ENCODE measurements at regions not wholly inside any gene's neighbourhood (a gene's known extent, or its start where the extent isn't known, plus 50 kb on each side); places are given as distances from the start of the nearest gene placed in this dataset.

DNA sequence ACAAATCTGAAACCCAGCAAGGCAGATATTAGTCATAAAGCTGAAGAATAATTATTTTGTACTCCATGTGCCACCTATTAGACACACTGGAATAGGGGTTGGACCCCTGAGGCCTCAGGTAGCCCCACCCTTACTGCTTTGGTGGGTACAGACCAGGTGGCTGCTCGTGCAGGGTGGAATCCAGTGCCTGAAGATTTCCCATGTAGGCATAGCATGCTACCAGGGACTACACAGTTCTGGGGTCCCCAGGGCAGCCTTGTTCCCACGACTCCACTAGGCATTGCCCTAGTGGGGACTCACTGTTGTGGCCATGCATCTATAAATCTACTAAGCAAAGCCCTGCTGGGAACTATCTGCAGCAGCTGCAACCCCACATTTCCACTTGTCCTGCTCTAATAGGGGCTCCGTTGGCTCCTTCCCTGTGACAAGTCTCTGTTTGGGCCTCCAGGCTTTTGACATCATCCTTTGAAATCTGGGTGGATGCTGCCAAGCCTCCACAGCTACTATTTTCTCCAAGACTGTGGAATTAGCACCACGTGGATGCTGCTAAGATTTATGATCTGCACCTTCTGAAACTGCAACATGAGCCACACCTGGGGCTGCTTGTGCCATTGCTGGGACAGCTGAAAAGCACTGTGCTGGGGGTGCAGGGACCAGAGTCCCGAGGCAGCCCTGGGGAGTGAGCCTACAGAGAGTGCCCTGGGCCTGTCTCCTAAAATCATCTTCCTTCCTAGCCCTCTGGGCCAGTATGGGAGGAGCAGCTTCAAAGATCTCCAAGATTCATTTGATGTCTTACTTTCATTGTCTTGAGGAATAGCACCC lies 303.8 kb downstream of the FSIP2 start:
- Histone ChIP-seq H3K4me3 (ENCODE audit: low read depth in 1 of 3, low read length in 3 of 3) (no peak overlapping the region), H3K9ac (ENCODE audit: low read depth in 1 of 2, low read length in 2 of 2) (no peak overlapping the region), H3K27ac (ENCODE audit: low read depth in 1 of 2, low read length in 2 of 2) (no peak overlapping the region), H3K9me3 (ENCODE audit: control insufficient read depth in 4 of 4, low read length in 3 of 4) (no peaks in the 10 kb centered on the region), H3K36me3 (ENCODE audit: control insufficient read depth in 4 of 4, insufficient read depth in 3 of 4, low read depth in 1 of 4, low read length in 3 of 4) (no peaks in the 10 kb centered on the region), H3K27me3 (ENCODE audit: control insufficient read depth in 4 of 4, insufficient read depth in 4 of 4, low read length in 3 of 4) (no peaks in the 10 kb centered on the region), H3K4me1 (ENCODE audit: control insufficient read depth in 4 of 4, insufficient read depth in 4 of 4, low read length in 3 of 4) (no peaks in the 10 kb centered on the region)
- DNase-seq (ENCODE audit: low spot score), result no peak
- WGBS, result 88% methylated on average over 5 of the region's 5 CpGs
- TF ChIP-seq HNF4A (conservative IDR thresholded peaks at IDR 0.05) (no peak), EGR1 (IDR thresholded peaks at IDR 0.05; ENCODE audit: low read depth in 2 of 2) (no peak)

- no peak for TF ChIP-seq TAF1 (conservative IDR thresholded peaks at IDR 0.05)
- TF ChIP-seq, protein P1, sequence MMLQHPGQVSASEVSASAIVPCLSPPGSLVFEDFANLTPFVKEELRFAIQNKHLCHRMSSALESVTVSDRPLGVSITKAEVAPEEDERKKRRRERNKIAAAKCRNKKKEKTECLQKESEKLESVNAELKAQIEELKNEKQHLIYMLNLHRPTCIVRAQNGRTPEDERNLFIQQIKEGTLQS (IDR thresholded peaks at IDR 0.05), result no peak
- no peak for TF ChIP-seq JUND (IDR thresholded peaks at IDR 0.05)
- TF ChIP-seq HNF4A (conservative IDR thresholded peaks at IDR 0.05), result no peak
- TF ChIP-seq EGR1 (IDR thresholded peaks at IDR 0.05; ENCODE audit: low read depth in 2 of 2), result no peak
- no peak for TF ChIP-seq FOXA2 (IDR thresholded peaks at IDR 0.05)
- no peak for TF ChIP-seq HNF4G (IDR thresholded peaks at IDR 0.05)
Measured at GRCh38 chr2:186044761-186045160, 306.2 kb downstream of the FSIP2 start.

DNA sequence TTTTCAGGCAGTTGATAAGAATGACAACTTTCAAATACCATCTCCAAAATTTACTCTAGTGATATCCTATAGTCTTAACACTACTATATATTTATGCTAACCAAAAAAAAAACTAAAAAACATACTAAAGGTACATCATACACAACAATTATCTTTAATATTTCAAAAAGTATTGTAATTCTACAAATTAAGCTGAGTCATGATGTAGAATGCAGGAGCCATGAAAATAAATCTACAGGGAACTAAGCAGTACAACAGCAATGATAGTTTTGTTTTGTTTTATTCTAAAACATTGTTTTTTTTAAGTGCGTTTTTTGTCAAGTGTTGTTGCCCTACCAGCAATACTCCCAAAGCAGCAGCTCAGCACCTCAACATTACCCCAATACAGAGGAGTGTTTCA lies 314.3 kb downstream of the FSIP2 start:
- no peak overlapping the region for H3K9ac ChIP-seq (ENCODE audit: low read depth in 1 of 2, low read length in 2 of 2)

More at GRCh38 chr2:186044761-186045160, 306.2 kb downstream of the FSIP2 start:
- WGBS, result 93% methylated on average over 2 of the region's 2 CpGs
- no peaks in the 10 kb centered on the region for H3K4me1 ChIP-seq (ENCODE audit: control insufficient read depth in 4 of 4, insufficient read depth in 4 of 4, low read length in 3 of 4)
- no peak overlapping the region for H3K4me3 ChIP-seq (ENCODE audit: low read depth in 1 of 3, low read length in 3 of 3)
- no peaks in the 10 kb centered on the region for H3K27me3 ChIP-seq (ENCODE audit: control insufficient read depth in 4 of 4, insufficient read depth in 4 of 4, low read length in 3 of 4)
- DNase-seq (ENCODE audit: low spot score), result no peak
- no peaks in the 10 kb centered on the region for H3K9me3 ChIP-seq (ENCODE audit: control insufficient read depth in 4 of 4, low read length in 3 of 4)
- H3K27ac ChIP-seq (ENCODE audit: low read depth in 1 of 2, low read length in 2 of 2), result no peak overlapping the region
- no peak overlapping the region for H3K9ac ChIP-seq (ENCODE audit: low read depth in 1 of 2, low read length in 2 of 2)
- no peaks in the 10 kb centered on the region for H3K36me3 ChIP-seq (ENCODE audit: control insufficient read depth in 4 of 4, insufficient read depth in 3 of 4, low read depth in 1 of 4, low read length in 3 of 4)

DNA sequence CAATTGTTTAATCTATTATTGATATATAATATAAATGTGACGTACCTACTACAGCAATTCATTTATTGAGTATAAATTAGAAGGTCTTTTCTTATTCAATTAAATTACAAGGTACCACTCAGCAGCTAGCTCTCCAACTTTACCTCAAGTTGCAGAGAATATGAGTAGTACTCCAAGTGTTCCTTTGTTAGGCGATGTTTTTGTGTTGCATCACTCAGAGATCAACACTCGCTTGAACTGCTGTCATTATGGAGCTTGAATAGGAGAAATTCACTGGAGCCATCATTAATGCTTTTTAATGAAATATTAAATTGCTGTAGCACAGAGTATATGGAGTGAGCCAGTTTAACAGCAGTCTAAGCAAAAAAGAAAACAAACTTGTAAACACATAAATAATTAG lies 320.0 kb downstream of the FSIP2 start:
- H3K27ac ChIP-seq (ENCODE audit: low read depth in 1 of 2, low read length in 2 of 2), result no peak overlapping the region
- no peaks in the 10 kb centered on the region for H3K27me3 ChIP-seq (ENCODE audit: control insufficient read depth in 4 of 4, insufficient read depth in 4 of 4, low read length in 3 of 4)
- TF ChIP-seq RAD21 (IDR thresholded peaks at IDR 0.05) (no peak), YY1 (IDR thresholded peaks at IDR 0.05) (no peak), REST (IDR thresholded peaks at IDR 0.05) (no peak), JUND (IDR thresholded peaks at IDR 0.05) (no peak), GABPA (IDR thresholded peaks at IDR 0.05 in 1 of 2, conservative IDR thresholded peaks at IDR 0.05 in 1 of 2) (no peak), HNF4A (conservative IDR thresholded peaks at IDR 0.05) (no peak), RXRA (IDR thresholded peaks at IDR 0.05) (no peak), FOXA1 (IDR thresholded peaks at IDR 0.05) (no peak), HNF4G (IDR thresholded peaks at IDR 0.05) (no peak)
- H3K4me1 ChIP-seq (ENCODE audit: control insufficient read depth in 4 of 4, insufficient read depth in 4 of 4, low read length in 3 of 4), result peaks cover 0 to 10% (median 1%) of the 10 kb centered on the region in 4 donors
- WGBS, result 81% methylated on average over 3 of the region's 3 CpGs
- no peaks in the 10 kb centered on the region for H3K36me3 ChIP-seq (ENCODE audit: control insufficient read depth in 4 of 4, insufficient read depth in 3 of 4, low read depth in 1 of 4, low read length in 3 of 4)
- DNase-seq (ENCODE audit: low spot score), result no peak
- H3K4me3 ChIP-seq (ENCODE audit: low read depth in 1 of 3, low read length in 3 of 3), result no peak overlapping the region
- no peaks in the 10 kb centered on the region for H3K9me3 ChIP-seq (ENCODE audit: control insufficient read depth in 4 of 4, low read length in 3 of 4)
- no peak overlapping the region for H3K9ac ChIP-seq (ENCODE audit: low read depth in 1 of 2, low read length in 2 of 2)

More for the DNA sequence above, 314.3 kb downstream of the FSIP2 start:
- 100% methylated on average over 1 of the region's 1 CpG for WGBS
- Histone ChIP-seq H3K36me3 (ENCODE audit: control insufficient read depth in 4 of 4, insufficient read depth in 3 of 4, low read depth in 1 of 4, low read length in 3 of 4) (no peaks in the 10 kb centered on the region), H3K27ac (ENCODE audit: low read depth in 1 of 2, low read length in 2 of 2) (no peak overlapping the region), H3K4me3 (ENCODE audit: low read depth in 1 of 3, low read length in 3 of 3) (no peak overlapping the region), H3K4me1 (ENCODE audit: control insufficient read depth in 4 of 4, insufficient read depth in 4 of 4, low read length in 3 of 4) (no peaks in the 10 kb centered on the region), H3K9me3 (ENCODE audit: control insufficient read depth in 4 of 4, low read length in 3 of 4) (no peaks in the 10 kb centered on the region), H3K27me3 (ENCODE audit: control insufficient read depth in 4 of 4, insufficient read depth in 4 of 4, low read length in 3 of 4) (no peaks in the 10 kb centered on the region)
- DNase-seq (ENCODE audit: low spot score), result no peak
- TF ChIP-seq JUND (IDR thresholded peaks at IDR 0.05), result no peak
- no peak for TF ChIP-seq RAD21 (IDR thresholded peaks at IDR 0.05)
- no peak for TF ChIP-seq FOXA2 (IDR thresholded peaks at IDR 0.05)
- TF ChIP-seq MAX (IDR thresholded peaks at IDR 0.05), result no peak
- no peak for TF ChIP-seq RXRA (IDR thresholded peaks at IDR 0.05)

Data from liver (tissue), 7 donors.